ENCODE measurements at regions not wholly inside any gene's neighbourhood (a gene's known extent, or its start where the extent isn't known, plus 50 kb on each side); places are given as distances from the start of the nearest gene placed in this dataset.

DNA sequence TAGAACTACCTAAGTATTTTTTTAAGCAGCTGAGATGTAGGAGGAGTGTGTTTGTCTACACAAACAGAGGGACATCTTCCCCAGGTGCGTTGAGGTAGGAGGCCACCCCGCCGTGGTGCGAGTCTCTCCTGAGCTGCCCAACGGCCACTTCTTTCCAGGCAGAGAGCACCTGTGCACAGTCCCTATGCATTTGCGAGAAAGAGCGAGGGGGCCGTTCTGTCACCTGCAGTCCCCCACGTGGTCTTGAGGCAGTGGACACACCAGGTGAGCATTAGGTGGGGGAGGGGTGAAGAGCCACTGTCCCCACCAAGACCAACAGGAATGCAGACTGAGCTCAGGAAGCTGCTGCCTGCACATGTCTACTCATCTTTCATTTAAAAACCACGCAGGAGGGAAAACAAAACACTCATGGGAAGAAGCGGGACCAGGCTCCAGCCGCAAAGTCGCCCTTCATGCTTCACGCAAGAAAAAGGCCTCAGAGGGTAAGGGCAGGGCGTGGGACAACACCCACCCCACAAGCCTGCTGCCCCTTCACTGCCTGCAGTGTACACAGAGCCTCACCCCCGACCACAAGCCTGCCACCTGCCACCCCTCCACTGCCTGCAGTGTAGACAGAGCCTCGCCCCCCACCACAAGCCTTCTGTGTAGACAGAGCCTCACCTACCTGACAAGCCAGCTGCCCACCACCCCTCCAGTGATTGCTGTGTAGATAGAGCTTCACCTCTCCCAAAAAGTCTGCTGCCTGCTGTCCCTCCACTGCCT, 142.0 kb downstream of the DLL1 start:
- no peak overlapping the region for H4K5ac ChIP-seq (ENCODE audit: insufficient read length, low read depth, low read length)
- no peak overlapping the region for H2AFZ ChIP-seq (ENCODE audit: low read length)
- 82% methylated on average over 15 of the region's 17 CpGs; no CpG with 5 or more reads in 1 of the 2 experiments for WGBS, 2 experiments (ENCODE audit: extremely low coverage in 1 of 2, insufficient coverage in 1 of 2, insufficient read length in 1 of 2, insufficient replicate concordance in 2 of 2, low coverage in 1 of 2, low lambda C conversion rate in 2 of 2, missing lambda C conversion rate in 1 of 2)
- H3K14ac ChIP-seq (ENCODE audit: insufficient read length), result no peak overlapping the region
- no peaks in the 10 kb centered on the region for H3K36me3 ChIP-seq (ENCODE audit: control insufficient read depth in 2 of 4, insufficient read depth in 4 of 4, low read length in 3 of 4)
- no peak overlapping the region for H4K8ac ChIP-seq (ENCODE audit: extremely low read depth, insufficient read depth, low read length)
- no peak overlapping the region for H3K4me2 ChIP-seq (ENCODE audit: insufficient read depth in 1 of 2, low read depth in 2 of 2, low read length in 2 of 2)
- peak overlapping the region; percentile 46; the same call in 1 of the 2 replicates for H2BK15ac ChIP-seq (ENCODE audit: low read length)
- H3K23me2 ChIP-seq (ENCODE audit: low read depth, low read length), result peaks cover 3% of the 10 kb centered on the region; the same call in 1 of the 2 replicates
- H3K4me1 ChIP-seq (replicated peaks in 1 of 4; ENCODE audit: control insufficient read depth in 3 of 4, insufficient read depth in 4 of 4, low read length in 3 of 4), result peaks cover 0 to 25% (median 10%) of the 10 kb centered on the region in 4 experiments; a peak in 4 of 7 replicates
- no peaks in the 10 kb centered on the region for H3K79me1 ChIP-seq (ENCODE audit: low read depth, low read length)
- no peaks in the 10 kb centered on the region for H4K20me1 ChIP-seq (replicated peaks in 1 of 2; ENCODE audit: control insufficient read depth in 1 of 2, insufficient read depth in 2 of 2, low read length in 2 of 2)
- H3K79me2 ChIP-seq (ENCODE audit: control insufficient read depth in 1 of 2, insufficient read depth in 2 of 2, low read length in 2 of 2), result no peaks in the 10 kb centered on the region
- no peak overlapping the region for H3K23ac ChIP-seq (ENCODE audit: insufficient read length)
- H2BK120ac ChIP-seq (replicated peaks; ENCODE audit: low read depth, low read length), result no peak overlapping the region
- H3K9ac ChIP-seq (replicated peaks in 1 of 4; ENCODE audit: extremely low read depth in 1 of 4, low read depth in 3 of 4, low read length in 3 of 4), result no peak overlapping the region
- H3K56ac ChIP-seq (replicated peaks; ENCODE audit: insufficient read length, low read depth, low read length), result no peak overlapping the region
- H4K91ac ChIP-seq (replicated peaks; ENCODE audit: insufficient read length, low read length), result no peak overlapping the region
- no peak for FAIRE-seq
- H2AK5ac ChIP-seq (ENCODE audit: low read depth, low read length), result no peak overlapping the region
- no peak overlapping the region for H3K4me3 ChIP-seq (ENCODE audit: extremely low read depth in 1 of 4, insufficient read depth in 2 of 4, low read depth in 3 of 4, low read length in 4 of 4)
- H2BK20ac ChIP-seq (ENCODE audit: low read length), result no peak overlapping the region
- H3K27me3 ChIP-seq (replicated peaks in 1 of 4; ENCODE audit: control insufficient read depth in 3 of 4, extremely low read depth in 1 of 4, insufficient read depth in 3 of 4, low read length in 3 of 4), result peaks cover 0 to 3% (median 0%) of the 10 kb centered on the region in 4 experiments; a peak in 2 of 7 replicates
- no peak for DNase-seq (ENCODE audit: low read depth in 1 of 2, low spot score in 2 of 2)
- peak overlapping the region; percentile 60; the same call in 1 of the 2 replicates for H2BK12ac ChIP-seq (ENCODE audit: low read depth, low read length)
- peaks cover 0 to 4% of the 10 kb centered on the region in 2 experiments; a peak in 1 of 4 replicates for H3K9me3 ChIP-seq (ENCODE audit: insufficient read depth in 2 of 2, low read depth in 1 of 2, low read length in 1 of 2)
- no peak overlapping the region for H2BK5ac ChIP-seq (ENCODE audit: low read depth, low read length)
- ChIA-PET POLR2A (ENCODE audit: partially characterized antibody) (no interaction called here), CTCF (ENCODE audit: partially characterized antibody) (interaction anchor here (0.6 to 1.2 kb wide), 6 partner anchors 11 to 1710 kb away, joined by 3 to 4 read pairs (median 3); no protein-coding TSS in a partner anchor)
- no peak overlapping the region for H3K27ac ChIP-seq (ENCODE audit: low read depth, low read length)
- no peak overlapping the region for H3K4ac ChIP-seq (replicated peaks; ENCODE audit: insufficient read length, low read depth, low read length)
- TF ChIP-seq SUZ12 (IDR thresholded peaks at IDR 0.05; ENCODE audit: low read length) (no peak), EP300 (IDR thresholded peaks at IDR 0.05; ENCODE audit: borderline replicate concordance in 1 of 2, low read depth in 2 of 2, low read length in 2 of 2) (no peak), HDAC6 (IDR thresholded peaks at IDR 0.05; ENCODE audit: low read depth, low read length) (no peak), SIRT6 (IDR thresholded peaks at IDR 0.05; ENCODE audit: low read length) (no peak), KDM5A (IDR thresholded peaks at IDR 0.05; ENCODE audit: low read length) (no peak), PHF8 (conservative IDR thresholded peaks at IDR 0.05; ENCODE audit: low read depth, low read length) (no peak), TCF12 (IDR thresholded peaks at IDR 0.05; ENCODE audit: low read depth, low read length) (no peak), KDM4A (IDR thresholded peaks at IDR 0.05; ENCODE audit: low read depth, low read length, severe bottlenecking) (no peak), CBX5 (IDR thresholded peaks at IDR 0.05; ENCODE audit: low read depth, low read length) (no peak)
- TF ChIP-seq, protein P1, sequence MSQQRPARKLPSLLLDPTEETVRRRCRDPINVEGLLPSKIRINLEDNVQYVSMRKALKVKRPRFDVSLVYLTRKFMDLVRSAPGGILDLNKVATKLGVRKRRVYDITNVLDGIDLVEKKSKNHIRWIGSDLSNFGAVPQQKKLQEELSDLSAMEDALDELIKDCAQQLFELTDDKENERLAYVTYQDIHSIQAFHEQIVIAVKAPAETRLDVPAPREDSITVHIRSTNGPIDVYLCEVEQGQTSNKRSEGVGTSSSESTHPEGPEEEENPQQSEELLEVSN (IDR thresholded peaks at IDR 0.05), result no peak
- no peak overlapping the region; the same call in 1 of the 2 replicates for H3K18ac ChIP-seq (ENCODE audit: extremely low read depth, low read length)

All from H1 (cell line).